ENCODE measurements at regions not wholly inside any gene's neighbourhood (a gene's known extent, or its start where the extent isn't known, plus 50 kb on each side); places are given as distances from the start of the nearest gene placed in this dataset.
"Not testable (repeated sequence)": the region's sequence is repeated elsewhere in the genome, so short reads cannot be mapped to it uniquely, and the experiment has no call there.

- Histone ChIP-seq H3K23ac (ENCODE audit: insufficient read length, low read depth, low read length) (no peak overlapping the region), H4K8ac (replicated peaks; ENCODE audit: insufficient read length, low read depth, low read length) (no peak overlapping the region), H3K9me3 (ENCODE audit: control insufficient read depth, low read depth, low read length) (no peaks in the 10 kb centered on the region), H4K20me1 (ENCODE audit: control insufficient read depth, insufficient read depth, insufficient read length) (no peaks in the 10 kb centered on the region), H4K5ac (ENCODE audit: insufficient read length, low read depth, low read length) (no peak overlapping the region), H3K4me2 (ENCODE audit: insufficient read depth, insufficient read length, low read length) (no peak overlapping the region), H3K23me2 (ENCODE audit: insufficient read length, low read depth, low read length, poor library complexity, severe bottlenecking) (no peaks in the 10 kb centered on the region), H2BK12ac (ENCODE audit: insufficient read length, low read depth, low read length) (no peak overlapping the region), H3K79me2 (ENCODE audit: insufficient read depth, low read length) (no peaks in the 10 kb centered on the region), H3T11ph (ENCODE audit: low read length) (no peak overlapping the region), H2BK20ac (ENCODE audit: low read depth, low read length, poor library complexity, severe bottlenecking) (no peak overlapping the region), H3K27me3 (ENCODE audit: insufficient read depth, low read length) (no peaks in the 10 kb centered on the region), H2BK5ac (ENCODE audit: insufficient read length, low read length) (no peak overlapping the region), H3K4me1 (ENCODE audit: insufficient read depth, low read length) (peaks cover 4% of the 10 kb centered on the region; the same call in 1 of the 2 replicates), H3K56ac (ENCODE audit: insufficient read length, low read depth, low read length) (no peak overlapping the region), H3K27ac (ENCODE audit: insufficient read length, low read depth, low read length) (no peak overlapping the region), H2AFZ (ENCODE audit: low read length) (no peak overlapping the region), H3K79me1 (ENCODE audit: insufficient read depth, low read depth, low read length, poor library complexity, severe bottlenecking) (no peaks in the 10 kb centered on the region), H2BK15ac (ENCODE audit: low read depth, low read length) (no peak overlapping the region), H4K91ac (ENCODE audit: insufficient read length, low read depth, low read length) (no peak overlapping the region), H2AK5ac (ENCODE audit: insufficient read length, low read length) (no peak overlapping the region), H3K18ac (ENCODE audit: insufficient read length, low read depth, low read length) (no peak overlapping the region), H3K4ac (ENCODE audit: low read depth, low read length) (no peak overlapping the region), H2BK120ac (ENCODE audit: low read depth, low read length, poor library complexity, severe bottlenecking) (no peak overlapping the region), H3K14ac (ENCODE audit: insufficient read depth, low read length) (no peak overlapping the region), H3K9ac (ENCODE audit: extremely low read depth, insufficient read length, low read length) (no peak overlapping the region)
- peaks cover 13 to 39% (median 13%) of the 10 kb centered on the region in 3 experiments for H3K36me3 Mint-ChIP-seq (ENCODE audit: insufficient read depth in 1 of 3, low read depth in 3 of 3)
- DNase-seq = no peak
- H3K9me3 Mint-ChIP-seq = peaks cover 6 to 15% of the 10 kb centered on the region in 2 experiments; a peak in 4 of 5 replicates
- H3K4me1 Mint-ChIP-seq = peaks cover 12 to 15% of the 10 kb centered on the region in 2 experiments
- H3K27ac Mint-ChIP-seq = no peak overlapping the region
- peaks cover 1% of the 10 kb centered on the region; the same call in 1 of the 2 replicates for H3K27me3 Mint-ChIP-seq (ENCODE audit: low read depth)
- no peak for TF ChIP-seq CTCF (conservative IDR thresholded peaks at IDR 0.05)
- H3K4me3 Mint-ChIP-seq = no peak overlapping the region
- WGBS (ENCODE audit: extremely low coverage, insufficient read length, low lambda C conversion rate) = no CpG with 5 or more reads among the region's 5 CpGs
These were observed 173.9 kb upstream of the MBL2 start for GRCh38 chr10:52946486-52946885.

GRCh38 chr10:52945521-52945920 is 172.9 kb upstream of the MBL2 start:
- H4K8ac ChIP-seq (replicated peaks; ENCODE audit: insufficient read length, low read depth, low read length); H3K4me2 ChIP-seq (ENCODE audit: insufficient read depth, insufficient read length, low read length); H4K91ac ChIP-seq (ENCODE audit: insufficient read length, low read depth, low read length); H3T11ph ChIP-seq (ENCODE audit: low read length); H2BK5ac ChIP-seq (ENCODE audit: insufficient read length, low read length); H3K9me3 ChIP-seq (ENCODE audit: control insufficient read depth, low read depth, low read length); H3K79me2 ChIP-seq (ENCODE audit: insufficient read depth, low read length); H3K23me2 ChIP-seq (ENCODE audit: insufficient read length, low read depth, low read length, poor library complexity, severe bottlenecking); H4K20me1 ChIP-seq (ENCODE audit: control insufficient read depth, insufficient read depth, insufficient read length); H3K56ac ChIP-seq (ENCODE audit: insufficient read length, low read depth, low read length); H3K18ac ChIP-seq (ENCODE audit: insufficient read length, low read depth, low read length); H3K14ac ChIP-seq (ENCODE audit: insufficient read depth, low read length); H2BK120ac ChIP-seq (ENCODE audit: low read depth, low read length, poor library complexity, severe bottlenecking); H3K4me3 Mint-ChIP-seq; H3K27ac ChIP-seq (ENCODE audit: insufficient read length, low read depth, low read length); H3K27me3 ChIP-seq (ENCODE audit: insufficient read depth, low read length); H3K4me1 ChIP-seq (ENCODE audit: insufficient read depth, low read length); H2BK20ac ChIP-seq (ENCODE audit: low read depth, low read length, poor library complexity, severe bottlenecking); H3K79me1 ChIP-seq (ENCODE audit: insufficient read depth, low read depth, low read length, poor library complexity, severe bottlenecking); H4K5ac ChIP-seq (ENCODE audit: insufficient read length, low read depth, low read length); H3K4ac ChIP-seq (ENCODE audit: low read depth, low read length); H2AFZ ChIP-seq (ENCODE audit: low read length); H2AK5ac ChIP-seq (ENCODE audit: insufficient read length, low read length); H2BK12ac ChIP-seq (ENCODE audit: insufficient read length, low read depth, low read length); H3K9ac ChIP-seq (ENCODE audit: extremely low read depth, insufficient read length, low read length); DNase-seq; H2BK15ac ChIP-seq (ENCODE audit: low read depth, low read length); H3K23ac ChIP-seq (ENCODE audit: insufficient read length, low read depth, low read length); H3K27me3 Mint-ChIP-seq (ENCODE audit: low read depth): not testable (repeated sequence)
- peaks cover 13 to 39% (median 16%) of the 10 kb centered on the region in 3 experiments for H3K36me3 Mint-ChIP-seq (ENCODE audit: insufficient read depth in 1 of 3, low read depth in 3 of 3)
- peak overlapping the region in 1 of 3 experiments; percentile 13; a peak in 1 of 7 replicates for H3K27ac Mint-ChIP-seq
- no CpG with 5 or more reads among the region's 4 CpGs for WGBS (ENCODE audit: extremely low coverage, insufficient read length, low lambda C conversion rate)
- H3K4me1 Mint-ChIP-seq = peaks cover 18 to 19% of the 10 kb centered on the region in 2 experiments
- peaks cover 6 to 15% of the 10 kb centered on the region in 2 experiments; a peak in 4 of 5 replicates for H3K9me3 Mint-ChIP-seq
